ENCODE measurements at regions not wholly inside any gene's neighbourhood (a gene's known extent, or its start where the extent isn't known, plus 50 kb on each side); places are given as distances from the start of the nearest gene placed in this dataset.
A peak's percentile ranks its signal among the peaks of the same experiment; 100 is the strongest.
"Not testable (repeated sequence)": the region's sequence is repeated elsewhere in the genome, so short reads cannot be mapped to it uniquely, and the experiment has no call there.

DNA sequence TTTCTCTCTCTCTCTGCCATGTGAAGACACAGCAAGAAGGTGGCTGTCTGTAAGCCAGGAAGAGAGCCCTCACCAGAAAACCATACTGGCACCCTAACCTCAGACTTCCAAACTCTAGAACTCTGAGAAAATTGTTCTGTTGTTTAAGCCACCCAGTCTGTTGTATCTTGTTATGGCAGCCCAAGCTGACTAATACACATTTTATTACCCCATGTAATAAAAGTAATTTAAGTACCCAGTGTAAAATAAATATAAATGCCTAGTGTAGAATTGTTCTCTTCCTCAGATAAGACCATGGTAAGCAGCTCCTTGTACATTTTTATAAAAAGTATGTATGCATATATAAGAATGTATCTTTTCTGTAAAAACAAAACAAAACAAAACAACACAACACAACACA is 119.7 kb downstream of the DTL start:
- no peak for DNase-seq (ENCODE audit: low spot score)

DNA sequence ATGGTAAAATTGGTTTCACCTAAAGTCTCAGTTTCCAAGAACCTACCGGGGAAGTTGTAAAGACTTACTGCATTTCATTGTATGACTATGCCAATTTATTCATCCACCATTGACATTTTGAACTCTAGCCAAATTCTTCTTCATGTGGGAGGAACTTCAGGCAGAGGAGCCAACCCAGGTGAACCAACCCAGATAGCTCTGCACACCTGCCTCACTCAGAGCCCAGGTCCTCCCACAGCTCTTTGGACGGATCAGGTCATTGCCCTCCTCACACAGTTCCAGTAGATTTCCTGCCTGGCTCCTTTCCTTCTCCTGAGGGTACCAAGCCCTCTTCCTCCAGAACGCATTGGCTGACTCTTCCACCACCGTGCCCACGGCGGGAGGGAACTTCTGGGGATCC is 121.7 kb downstream of the DTL start:
- no peak for DNase-seq (ENCODE audit: low spot score)

DNA sequence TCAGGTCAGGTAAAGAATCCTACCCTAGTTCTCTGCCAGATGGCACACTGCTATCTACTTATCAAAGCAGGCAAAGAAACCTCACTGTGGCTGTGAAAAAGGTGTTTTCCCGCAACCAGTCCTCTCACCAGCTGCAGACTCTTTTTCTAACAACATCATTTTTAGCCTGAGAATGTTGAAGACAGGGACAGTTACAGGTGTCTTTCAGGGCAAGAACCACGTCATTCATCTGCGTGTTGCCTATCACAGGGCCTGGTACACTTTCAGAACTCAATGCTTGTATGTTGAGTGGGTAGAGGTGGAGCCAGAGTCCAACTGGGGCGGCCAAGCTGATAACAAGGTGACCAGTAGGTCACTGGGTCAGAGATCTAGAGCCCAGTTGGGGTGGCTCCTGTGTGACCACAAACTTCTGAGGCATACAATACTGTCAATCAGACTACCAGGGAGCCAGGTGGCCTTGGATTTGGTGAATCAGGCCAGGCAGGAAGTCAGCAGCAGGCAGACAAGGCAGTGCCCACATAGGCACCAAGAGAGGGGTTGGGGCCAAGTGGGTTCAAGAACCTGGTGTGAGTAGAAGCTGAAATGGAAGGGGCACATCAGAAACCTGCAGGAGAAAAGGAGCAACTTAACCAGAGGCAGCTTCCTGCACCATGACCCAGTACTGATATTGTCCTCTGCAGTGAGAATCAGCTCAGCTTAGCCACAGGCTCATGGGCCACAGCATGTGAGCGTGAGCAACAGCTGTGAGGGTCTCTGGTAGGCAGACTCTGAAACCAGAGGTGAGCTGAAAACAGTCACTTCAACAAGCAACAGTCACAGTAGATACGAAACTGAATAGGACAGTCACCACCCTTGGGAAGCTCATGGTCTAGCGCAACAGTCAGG is 123.6 kb downstream of the DTL start:
- DNase-seq (ENCODE audit: low spot score), result no peak

DNA sequence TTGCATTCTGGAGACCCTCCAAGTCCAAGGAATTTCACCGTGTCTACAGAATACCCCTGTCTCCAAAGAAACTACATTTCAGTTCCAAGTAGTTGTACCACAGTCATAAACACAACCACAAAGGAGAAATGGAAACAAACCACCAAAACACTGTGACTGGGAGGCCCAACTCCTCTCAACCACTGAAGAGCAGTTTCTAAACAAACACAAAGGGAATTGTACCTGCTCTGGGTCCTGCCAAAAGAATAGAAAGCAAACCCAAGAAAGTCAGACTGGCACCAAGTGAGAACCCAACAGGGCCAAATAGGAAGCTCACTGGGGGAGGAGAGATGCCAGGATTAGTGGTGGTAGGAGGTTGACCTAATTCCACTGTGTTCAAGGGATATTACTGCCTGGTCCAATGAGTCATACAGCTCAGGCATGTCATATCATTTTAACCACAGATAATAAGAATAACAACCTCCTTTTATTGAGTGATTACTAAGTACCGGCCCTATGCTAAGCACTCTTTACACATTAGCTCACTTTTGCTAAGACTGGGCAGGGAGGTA is 123.9 kb upstream of the PPP2R5A start:
- peak; percentile 89 for DNase-seq (ENCODE audit: low spot score)

DNA sequence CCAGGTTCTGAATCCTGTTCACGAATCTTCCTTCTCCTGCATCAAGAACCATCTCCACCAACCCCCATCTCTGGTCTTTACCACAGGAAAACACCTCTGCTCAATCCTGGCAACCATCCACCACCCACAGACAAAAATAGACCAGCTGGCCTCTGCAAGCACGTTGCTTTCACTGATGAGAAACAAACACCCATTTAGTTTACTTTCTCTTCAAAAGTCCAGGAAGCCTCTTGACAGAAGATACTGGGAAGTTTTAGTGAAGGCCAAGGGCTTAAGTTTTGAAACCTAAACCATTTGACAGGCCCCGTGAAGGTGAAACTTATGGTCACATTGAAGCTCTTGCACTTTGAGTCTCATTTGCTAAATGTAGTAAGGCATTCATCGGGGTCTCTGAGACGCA is 122.6 kb upstream of the PPP2R5A start:
- DNase-seq (ENCODE audit: low spot score), result peak; percentile 69

DNA sequence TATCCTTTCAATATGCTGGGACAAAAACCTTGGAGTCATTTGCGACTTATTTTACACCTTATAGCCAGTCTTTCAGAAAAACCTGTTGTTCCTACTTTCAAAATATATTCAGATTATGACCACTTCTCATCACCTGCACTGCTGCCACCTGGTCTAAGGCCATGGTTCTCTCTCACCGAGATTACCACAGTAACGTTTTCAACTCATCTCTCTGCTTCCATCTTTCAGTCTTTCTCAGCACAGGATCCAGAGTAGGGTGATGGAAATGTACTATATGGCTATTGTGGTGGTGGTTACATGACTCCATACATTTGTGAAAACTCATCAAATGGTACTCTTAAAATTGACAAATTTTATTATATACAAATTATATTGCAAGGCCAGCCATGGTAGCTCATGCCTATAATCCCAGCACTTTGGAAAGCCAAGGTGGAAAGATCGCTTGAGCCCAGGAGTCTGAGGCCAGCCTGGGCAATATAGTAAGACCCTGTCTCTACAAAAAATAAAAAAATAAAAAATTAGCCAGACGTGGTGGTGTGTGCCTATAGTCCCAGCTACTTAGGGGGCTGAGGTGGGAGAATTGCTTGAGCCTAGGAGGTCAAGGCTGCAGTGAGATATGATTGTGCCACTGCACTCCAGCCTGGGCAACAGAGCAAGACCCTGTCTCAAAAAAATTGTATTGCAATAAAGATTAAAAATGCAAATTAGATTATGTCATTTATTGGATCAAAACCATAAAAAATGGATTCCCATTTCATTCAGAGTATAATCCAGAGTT is 120.9 kb upstream of the PPP2R5A start:
- DNase-seq (ENCODE audit: low spot score), result no peak

DNA sequence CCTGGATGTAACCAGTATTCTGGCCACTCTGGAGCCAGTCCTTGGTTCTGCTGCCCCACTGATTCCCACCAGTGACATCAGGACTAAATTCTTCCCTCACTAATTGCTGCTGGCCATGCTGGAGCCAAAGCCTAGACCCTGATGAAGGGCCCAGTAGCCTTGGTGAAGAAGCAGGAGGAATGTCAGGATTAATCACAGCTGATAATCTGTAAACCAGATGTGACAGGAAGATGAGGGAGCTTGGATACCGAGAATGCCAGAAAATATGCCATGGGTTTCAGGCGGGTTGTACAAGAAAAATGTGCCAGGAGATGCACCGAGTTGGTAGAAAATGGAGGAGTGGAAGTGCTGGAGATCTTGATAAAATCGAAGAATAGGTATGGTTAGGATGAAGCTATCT is 119.0 kb upstream of the PPP2R5A start:
- DNase-seq (ENCODE audit: low spot score), result no peak

DNA sequence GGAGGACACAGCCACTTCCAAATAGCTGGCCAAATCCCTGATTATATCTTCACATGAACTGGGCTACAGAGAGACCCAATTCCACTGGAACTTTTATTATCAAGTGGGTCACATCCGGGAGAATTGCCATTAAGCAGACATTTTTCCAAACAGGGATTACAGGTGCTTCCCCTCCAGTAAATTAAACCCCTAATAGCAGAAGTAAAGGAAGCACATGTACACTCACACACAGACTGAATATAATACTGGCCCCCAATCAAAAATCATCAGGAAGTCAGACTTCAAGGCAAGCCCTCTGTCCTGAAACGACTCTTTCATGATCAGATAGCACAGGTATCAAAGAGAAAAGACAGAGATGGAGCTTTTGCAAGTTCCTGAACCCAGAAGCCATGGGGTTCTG is 118.6 kb upstream of the PPP2R5A start:
- no peak for DNase-seq (ENCODE audit: low spot score)

DNA sequence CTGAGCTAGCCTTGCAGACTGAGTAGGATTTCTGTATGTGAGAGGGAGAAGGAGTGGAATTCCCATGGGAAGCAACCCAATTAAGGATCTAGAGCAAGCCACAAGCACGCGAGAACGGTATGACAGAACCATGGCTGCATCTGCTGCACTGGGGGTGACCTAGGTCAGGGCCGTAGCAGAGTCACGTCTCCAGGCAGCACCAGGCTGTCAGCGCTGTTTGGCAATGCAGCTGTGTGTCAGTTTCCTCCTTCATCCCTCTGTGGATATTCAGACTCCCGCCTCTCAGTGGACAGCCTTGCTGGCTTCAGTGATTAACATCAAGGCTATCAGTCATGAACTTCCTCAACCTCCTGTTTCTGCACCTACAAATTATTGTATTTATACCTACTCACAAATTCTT is 118.1 kb upstream of the PPP2R5A start:
- DNase-seq (ENCODE audit: low spot score), result no peak

DNA sequence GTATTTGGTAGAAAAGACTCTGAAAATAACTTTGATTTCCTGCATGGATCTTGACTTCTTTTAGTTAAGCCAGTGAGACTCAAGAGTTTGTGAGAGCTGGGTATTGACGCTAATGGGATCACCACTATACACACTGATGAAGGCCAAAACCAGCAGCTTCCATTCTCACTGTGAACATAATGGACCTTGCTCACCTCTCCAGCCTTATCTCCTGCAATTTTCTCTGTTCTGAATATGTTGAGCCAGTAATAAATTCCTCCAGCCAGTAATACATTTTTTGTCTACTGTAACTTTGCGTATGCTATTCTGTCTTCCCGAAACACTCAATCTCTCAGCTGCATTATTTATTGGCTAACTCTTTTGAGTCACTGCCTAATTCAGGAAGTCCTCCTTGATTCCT is 111.6 kb upstream of the PPP2R5A start:
- DNase-seq (ENCODE audit: low spot score), result no peak

DNA sequence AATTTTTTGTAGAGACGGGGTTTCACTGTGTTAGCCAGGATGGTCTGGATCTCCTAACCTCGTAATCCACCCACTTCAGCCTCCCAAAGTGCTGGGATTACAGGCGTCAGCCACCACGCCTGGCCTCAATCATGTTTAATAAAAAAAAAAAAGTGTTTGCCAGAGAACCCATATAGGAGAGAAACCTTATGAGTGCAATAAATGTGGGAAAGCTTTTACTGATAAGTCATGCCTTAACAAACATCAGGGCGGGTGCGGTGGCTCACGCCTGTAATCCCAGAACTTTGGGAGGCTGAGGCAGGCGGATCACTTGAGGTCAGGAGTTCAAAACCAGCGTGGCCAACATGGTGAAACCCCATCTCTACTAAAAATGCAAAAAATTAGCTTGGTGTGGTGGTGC is 110.9 kb upstream of the PPP2R5A start:
- not testable (repeated sequence) for DNase-seq (ENCODE audit: low spot score)

DNA sequence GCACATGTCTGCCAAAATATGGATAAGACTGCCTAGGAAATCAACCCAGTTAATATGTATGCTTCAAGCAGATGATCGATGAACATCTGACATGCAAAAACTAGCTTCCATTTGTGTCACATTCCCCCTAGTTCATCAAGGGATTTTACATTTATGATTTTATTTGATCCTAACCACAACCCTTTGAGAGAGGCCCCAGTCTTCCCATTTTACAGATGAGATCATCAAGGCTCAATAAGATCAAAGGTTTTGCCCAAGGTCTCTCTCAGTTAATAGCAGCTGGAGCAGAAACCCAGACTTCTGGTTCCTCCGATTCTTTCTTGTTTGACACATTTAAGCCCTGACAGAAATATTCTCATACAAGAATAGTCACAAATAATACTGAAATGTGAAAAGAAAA is 107.7 kb upstream of the PPP2R5A start:
- no peak for DNase-seq (ENCODE audit: low spot score)

DNA sequence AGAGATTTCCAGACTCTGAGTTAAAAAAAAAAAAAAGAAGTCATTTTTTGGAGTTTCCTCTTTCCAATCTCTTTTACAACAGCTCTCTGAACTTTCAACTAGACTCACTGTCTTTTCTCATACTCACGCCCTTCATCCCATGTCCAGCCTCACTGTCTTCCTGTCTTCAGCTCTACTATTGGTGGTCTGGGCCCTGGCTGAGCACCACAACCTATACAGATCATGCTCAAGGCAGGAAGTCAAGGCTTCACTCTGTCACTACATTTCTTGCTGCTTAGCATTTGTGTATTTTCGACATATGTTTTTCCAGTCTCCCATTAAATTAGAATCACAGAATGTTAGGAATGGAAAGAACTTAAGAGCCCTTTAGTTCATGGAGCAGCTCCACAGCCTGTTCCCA is 106.4 kb upstream of the PPP2R5A start:
- DNase-seq (ENCODE audit: low spot score), result no peak

DNA sequence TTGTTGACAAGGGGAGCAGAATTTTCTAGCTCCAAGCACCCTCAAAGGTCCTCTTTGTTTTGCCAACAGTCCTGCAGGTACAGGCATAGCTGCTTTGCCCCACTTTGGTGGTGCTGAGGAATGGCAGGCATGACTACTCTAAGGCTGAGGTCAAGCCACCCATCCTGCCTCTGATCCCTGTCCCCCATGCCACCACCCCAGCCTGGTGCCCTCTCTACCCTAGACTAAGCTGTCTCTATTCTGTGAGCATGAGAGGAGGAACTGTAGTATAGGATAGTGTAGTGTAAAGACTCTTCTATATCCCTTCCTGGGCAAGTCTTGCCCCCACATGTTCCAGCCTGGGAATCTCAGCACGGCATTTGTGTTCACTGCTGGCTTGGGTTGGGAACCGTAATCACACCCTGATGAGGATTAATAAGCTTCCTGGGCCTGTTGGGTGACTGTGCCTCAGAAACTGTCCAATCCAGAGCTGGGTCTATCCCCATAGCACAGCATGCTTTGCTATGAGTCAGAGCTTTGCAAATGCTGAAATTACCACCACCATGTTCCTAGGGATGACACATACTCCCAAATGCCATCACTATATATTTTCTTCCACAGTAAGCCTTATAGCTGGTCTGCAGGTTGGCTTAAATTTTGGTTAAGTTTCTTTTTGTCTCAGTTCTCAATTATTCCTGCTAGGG is 105.7 kb upstream of the PPP2R5A start:
- peak; percentile 81 for DNase-seq (ENCODE audit: low spot score)

DNA sequence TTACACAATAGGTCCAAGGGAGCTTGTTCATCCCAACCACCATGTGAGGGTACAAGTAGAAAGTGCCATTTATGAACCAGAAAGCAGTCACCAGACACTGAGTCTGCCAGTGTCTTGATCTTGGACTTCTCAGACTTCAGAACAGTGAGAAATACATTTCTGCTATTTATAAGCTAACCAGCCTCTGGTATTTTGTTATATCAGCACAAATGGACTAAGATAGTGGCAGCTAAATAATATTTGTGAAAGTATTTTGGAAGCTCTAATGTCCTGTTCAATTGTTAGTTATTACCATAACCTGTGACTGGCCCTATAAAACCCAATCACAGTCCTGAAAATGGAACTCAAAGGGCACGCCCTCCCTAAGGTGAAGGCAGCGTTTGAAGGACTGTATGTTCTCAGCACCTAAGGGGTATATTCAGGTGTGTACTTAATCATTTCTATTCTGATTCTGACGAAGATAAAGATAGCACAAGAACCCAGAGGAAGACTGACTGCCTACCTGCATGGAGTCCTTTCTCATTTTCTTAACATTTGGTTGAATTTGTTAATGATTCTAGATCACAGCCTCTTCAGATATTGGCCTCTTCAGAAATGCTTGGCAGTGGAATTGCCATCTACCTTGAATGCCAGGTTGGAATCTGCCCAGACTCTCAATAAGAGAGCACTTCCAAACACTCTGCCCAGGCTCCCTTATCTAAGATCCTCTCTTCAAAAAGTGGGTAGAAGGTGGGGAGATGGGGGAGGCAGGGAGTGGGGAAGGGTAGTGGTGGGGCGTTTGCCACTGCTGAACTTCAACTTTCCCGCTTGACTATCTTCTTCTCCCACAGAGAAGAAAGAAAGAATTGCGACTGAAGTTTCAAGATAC is 104.0 kb upstream of the PPP2R5A start:
- DNase-seq (ENCODE audit: low spot score), result no peak

DNA sequence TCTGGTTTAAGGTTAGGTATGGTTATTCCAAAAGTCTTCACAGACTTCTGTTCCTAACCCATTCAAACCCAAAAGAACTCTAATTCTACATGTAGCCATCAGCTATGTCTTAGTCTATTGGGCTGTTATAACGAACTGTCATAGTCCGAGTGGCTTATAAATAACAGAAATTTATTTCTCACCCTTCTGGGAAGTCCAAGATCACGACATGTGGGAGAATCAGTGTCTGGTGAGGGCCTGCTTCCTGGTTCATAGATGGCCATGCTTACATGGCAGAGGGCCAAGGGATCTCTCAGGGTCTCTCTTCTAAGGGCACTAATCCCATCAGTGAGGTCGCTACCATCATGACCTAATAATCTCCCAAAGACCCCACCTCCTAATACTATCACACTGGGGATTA is 103.0 kb upstream of the PPP2R5A start:
- no peak for DNase-seq (ENCODE audit: low spot score)

DNA sequence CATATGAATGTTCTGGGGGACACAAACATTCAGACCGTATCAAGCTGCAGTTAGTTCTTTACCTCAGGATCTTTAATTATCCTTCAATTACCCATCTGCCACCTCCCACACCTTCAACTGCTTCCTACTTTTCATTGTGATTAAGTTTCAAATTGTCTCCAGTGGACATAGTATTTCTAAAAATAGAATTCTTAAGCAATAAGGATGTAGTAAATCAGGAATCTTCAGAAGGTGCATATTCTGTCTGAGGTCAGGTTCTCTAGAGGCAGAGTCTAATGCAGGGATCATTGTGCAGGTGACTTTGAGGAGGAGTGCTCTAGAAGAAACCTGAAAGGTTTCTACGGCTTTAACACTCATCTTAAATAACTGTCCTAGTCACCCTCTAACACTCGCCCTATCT is 102.6 kb upstream of the PPP2R5A start:
- no peak for DNase-seq (ENCODE audit: low spot score)

DNA sequence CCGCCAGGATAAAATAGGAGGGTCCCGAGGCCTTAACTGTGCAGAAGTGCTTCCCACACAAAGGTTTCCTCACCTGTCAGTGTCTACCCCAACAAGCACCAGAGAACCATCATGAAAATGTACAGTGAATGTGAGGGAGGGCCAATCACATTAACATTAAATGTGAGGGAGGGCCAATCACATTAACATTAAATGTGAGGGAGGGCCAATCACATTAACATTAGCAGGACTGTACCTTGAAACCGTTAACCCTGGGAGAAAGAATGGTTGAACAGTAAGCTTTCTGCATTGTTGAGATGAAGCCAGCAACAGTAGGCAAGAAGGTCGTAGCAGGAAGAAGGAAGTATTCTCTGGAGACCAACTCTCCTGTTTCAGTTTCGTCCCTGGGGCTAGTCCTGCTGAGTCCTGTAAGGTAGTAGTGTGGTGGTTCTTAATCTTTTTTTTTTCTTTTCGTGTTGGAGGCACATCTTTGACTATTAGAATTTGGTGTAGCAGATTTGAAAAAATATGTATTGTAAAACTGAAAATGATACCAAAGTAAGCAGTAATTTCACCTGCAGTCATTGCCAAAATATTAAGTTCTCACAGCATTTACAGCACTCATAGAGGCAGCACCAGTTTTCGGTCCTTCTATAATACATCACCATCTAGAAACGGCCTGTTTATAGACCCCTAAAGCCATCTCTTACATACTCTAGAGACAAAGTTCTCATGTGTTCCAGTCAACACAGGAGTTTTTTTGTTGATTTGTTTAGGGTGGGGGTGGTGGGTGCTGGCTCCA is 98.6 kb upstream of the PPP2R5A start:
- DNase-seq (ENCODE audit: low spot score), result no peak

DNA sequence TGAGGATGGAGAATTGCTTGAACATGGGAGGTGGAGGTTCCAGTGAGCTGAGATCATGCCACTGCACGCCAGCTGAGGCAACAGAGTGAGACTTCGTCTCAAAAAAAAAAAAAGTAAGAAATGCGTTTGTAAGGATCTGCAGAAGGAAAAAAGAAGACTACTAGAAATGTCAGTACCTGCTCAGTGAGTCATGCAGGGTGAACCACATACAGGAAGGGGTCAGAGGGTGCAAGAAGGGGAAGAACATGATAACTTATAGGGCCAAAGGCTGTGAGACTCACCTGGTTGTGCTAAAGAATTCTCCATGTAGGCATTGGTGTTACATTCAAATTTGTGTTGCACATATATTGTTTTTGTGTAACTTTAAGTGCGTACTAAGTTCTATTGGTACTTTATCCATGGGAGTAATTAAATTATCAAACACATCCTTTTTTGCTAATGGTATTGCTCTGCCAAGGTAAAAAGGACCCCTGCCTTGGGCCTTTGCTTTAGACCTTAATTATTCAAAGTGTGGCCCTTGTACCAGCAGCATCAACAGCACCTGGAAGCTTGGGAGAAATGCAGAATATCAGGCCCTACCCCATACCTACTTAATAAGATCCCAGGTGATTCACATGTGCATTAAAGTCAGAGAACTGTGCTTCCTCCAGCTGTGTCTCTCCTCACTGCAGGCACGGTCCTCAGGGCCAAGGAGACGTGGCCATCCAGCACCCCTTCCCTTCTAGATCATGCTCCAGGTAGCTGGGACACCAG is 96.4 kb upstream of the PPP2R5A start:
- DNase-seq (ENCODE audit: low spot score), result no peak

DNA sequence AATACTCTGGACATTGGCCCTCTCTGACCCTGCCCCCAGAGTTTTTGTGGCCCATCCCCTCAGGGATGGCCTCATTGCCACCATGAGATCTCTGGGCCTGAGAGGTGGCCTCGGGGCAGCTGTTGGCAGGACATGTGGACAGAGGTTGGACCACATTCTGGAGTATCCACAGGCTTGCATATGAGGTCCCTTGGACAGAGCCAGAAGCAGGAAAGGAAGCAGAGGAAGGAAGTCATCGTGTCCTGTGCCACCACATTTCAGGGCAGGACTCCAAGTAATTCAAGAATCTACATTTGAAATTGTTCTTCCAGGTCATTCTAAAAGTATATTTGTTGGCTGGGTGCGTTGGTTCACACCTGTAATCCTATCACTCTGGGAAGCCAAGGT is 95.9 kb upstream of the PPP2R5A start:
- no peak for DNase-seq (ENCODE audit: low spot score)
